GM21723 (cell line): ENCODE measurements at regions not wholly inside any gene's neighbourhood (a gene's known extent, or its start where the extent isn't known, plus 50 kb on each side); places are given as distances from the start of the nearest gene placed in this dataset.
"Not testable (repeated sequence)": the region's sequence is repeated elsewhere in the genome, so short reads cannot be mapped to it uniquely, and the experiment has no call there.

Experiments used
- ATAC-seq: cut with Tn5 transposase; IDR thresholded peaks from one replicate; pipeline ENCODE4 v1.9.1; 2021; ENCODE audit warnings: mild to moderate bottlenecking, moderate library complexity; ENCODE audit not compliant: unreplicated experiment

GRCh38 chr4:155474758-155475157, 98.0 kb upstream of the MAP9 start:
- no peak for ATAC-seq

DNA sequence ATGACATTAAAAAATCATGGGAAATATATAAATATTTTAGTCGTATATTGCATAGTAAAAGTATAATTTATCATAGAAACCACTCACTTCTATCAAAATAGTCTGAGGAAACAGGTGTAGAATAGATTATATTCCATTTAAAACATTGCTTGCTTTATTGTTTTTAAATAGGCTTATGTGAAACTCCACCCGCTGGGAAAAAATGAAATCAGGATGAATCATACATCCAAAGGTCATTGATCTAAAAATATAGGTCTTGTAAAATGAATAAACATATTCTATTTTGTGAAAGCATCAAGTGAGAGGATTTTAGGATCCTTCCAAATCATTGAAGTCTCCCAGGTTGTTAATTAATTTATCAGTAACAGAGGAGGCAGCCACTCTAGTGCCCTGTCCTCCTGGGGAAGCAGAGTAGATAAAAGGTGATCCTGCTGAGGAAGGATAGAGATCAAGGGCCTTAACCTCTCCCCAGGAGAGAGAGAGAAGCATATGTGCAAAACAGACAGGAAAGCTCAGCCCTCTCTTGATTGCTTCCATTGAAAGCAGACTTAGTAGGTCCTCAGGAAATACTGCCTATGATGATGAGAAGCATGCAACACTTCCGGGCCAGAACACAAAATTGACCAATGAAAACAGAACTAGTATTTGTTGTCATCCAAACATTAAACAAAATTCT, 96.8 kb upstream of the MAP9 start:
- no peak for ATAC-seq

- no peak for ATAC-seq
Observed at GRCh38 chr4:155468282-155468681, 91.5 kb upstream of the MAP9 start.

DNA sequence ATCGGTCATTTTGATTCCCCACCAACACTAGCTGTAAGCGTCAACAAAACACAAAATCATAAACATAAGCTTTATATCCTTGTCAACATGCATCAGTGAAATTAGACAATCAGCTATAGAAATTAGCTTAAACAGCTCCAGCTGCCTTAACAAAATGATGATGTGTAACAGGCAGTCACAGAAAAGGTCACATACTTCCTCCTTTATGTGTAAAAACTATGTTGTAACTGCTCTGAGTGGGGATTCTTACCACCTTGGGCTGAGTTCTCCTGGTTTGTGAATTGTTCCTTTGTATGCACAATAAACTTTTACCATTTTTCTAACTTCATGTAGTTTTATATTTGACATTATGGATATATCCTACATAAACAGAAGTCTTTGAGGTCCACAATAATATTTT, 73.9 kb upstream of the MAP9 start:
- no peak for ATAC-seq

DNA sequence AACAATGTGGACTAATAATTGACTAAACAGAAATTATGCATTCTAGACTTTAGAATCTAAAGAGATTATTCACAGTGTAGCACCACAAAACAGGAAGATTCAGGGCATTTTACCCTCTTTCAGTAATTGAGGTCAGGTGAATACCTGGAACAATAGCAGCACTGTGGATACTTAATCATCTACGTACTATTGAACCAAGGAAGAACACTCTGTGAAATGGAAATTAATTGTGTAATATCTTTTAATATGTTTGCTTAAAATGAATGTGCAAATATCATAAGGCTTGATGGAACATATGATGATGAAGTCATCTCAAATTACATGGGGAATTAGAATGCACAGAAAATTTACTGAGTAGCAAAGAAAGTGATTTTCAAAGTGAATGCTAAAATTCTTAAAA, 68.5 kb upstream of the MAP9 start:
- no peak for ATAC-seq

DNA sequence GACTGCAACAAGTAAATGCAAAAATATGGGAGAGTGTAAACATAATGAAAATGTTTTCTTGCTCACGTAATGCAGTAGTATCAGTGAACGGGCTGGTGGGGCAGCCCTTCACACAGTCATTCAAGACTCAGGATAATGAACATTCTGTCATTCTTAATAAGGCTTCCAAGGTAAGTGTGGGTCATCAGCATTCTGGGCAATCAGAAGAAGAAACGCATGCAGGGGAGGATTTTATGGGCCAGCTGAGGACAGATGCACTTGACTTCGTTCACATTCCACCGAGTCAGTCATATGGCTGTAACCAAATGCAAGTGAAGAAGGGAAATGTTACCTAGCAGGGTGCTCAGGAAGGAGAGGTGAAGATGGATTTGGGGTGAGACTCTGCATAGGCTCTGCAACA, 68.0 kb upstream of the MAP9 start:
- ATAC-seq: no peak

DNA sequence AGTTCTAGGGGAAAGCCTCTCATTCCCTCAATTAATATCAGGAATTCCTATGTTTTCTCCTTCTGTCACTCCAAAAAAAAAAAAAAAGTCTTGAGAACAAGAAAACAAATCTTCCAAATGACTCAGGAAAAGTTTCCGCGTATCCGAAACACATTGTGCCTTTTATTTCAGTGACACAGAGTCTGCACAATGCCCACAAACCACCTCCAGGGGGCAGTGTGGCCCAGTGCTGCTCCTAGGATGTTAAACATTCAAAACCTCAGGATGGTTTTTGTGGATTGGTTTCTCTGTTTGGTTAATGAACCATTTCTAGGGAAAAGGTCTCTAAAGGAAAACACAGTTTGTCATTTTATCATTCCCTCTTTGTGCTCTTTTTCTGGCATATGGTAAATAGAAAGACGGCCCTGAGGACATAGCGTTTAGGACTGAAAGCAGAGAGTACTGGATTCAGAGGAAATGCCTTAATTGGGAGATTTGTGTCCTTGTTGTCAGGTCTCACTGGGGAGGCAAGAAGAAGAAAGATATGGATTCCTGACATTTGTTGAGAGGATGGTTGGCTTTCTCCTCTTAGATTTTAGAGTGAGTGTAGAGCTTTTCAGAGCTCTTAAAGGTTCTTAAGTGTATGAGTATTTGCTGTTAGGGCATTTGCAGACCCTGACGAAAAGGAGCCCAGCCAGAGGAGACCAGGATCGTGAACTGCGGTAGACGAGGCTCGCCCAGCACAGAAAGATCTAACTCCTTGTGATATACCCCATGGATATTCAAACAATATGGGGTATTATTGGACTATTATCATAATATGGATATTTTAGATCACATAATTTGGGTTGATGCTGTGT, 65.7 kb upstream of the MAP9 start:
- ATAC-seq: peak; percentile 96

DNA sequence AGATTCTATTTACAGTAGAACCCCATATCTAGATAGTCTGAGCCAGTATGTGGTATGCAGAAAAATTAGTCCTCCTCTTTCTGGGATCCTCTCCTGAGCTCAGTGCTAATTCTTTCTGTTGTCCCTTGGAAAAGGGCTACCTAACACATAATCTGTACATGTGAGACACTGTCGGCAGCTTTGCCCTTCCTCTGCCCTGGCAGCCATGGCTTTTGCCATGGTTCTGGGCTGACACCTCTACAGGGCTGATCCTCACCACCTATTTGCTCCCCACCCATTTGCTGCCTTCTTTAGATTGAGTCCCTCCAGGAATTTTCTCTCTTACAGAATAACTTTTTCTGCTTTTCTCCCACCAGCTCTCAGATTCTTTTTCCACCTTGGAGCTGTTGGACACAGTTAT, 64.7 kb upstream of the MAP9 start:
- no peak for ATAC-seq

GRCh38 chr4:155439760-155440159, 63.0 kb upstream of the MAP9 start:
- not testable (repeated sequence) for ATAC-seq

GRCh38 chr4:155434904-155435303, 58.1 kb upstream of the MAP9 start:
- no peak for ATAC-seq

- ATAC-seq: no peak
Observed at GRCh38 chr4:155434366-155434765, 57.6 kb upstream of the MAP9 start.

DNA sequence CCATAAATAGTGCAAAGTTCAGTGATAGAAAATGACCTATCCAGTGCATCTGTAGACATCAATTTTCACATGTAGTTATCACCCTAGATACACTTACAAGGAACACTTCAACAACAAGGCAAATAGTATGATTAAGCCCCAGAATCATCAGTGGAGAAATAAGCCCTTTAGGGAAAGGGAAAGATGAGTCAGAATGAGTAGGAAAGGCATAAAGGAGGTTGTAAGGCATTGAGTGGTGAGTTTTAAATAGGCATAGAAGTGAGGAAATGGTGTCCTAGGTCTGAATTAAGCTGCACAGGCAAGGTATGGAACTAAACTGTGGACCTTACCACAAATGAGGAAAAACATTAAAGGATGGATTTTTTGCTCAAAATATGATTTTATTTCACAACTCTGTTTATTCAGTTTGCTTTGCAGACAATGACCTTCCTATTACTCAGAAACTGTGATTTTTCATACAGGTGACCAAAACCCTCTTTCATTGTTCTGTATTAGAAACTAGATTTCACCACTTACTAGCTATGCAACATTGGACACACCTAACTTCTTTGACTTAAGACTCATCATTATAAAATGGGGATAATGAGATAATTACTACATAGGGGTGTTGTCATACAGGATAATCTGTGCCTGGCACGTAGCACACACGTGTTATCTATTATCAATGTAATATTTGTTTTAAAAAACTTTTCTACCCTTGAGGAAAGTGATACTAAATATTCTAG, 57.0 kb upstream of the MAP9 start:
- ATAC-seq: no peak

DNA sequence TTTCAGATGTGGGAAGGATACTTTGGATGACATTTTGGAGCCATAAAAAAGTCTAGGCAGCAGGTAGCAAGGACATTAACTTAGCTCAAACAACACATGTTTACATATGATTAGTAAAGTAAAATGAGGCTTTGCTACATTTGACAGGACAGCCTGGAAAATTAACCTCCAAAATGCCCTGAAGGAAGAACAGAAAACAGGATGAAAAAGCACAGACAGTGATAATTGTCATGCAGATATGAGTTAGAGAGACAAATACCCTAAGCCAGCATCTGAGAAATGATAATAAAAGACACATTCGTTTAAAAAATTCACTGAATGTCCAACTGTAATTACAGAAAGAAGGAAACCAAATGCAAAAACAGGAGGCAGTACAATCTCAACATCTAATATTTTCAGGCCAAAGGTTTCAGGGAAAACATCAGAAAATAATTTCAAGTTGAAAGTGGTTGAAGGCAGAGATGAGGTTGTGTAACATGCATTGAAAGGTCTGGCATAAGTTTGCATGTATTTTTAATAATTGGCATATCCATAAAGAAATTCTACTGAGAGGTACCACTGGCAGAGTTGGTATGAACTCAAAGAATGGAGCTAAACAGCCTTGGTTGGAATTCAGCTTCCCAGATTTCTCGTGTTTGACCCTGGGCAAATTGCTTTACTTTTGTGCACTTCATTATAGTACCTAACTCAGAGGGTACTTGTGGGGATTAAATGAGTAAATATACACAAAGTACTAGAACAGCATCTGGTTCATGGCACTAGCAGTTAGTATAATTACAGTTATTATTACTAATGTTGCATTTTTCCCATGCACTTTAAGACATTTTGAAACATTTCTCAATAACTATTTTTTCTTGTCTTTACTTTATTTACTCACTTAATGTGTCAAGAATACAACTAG, 54.4 kb upstream of the MAP9 start:
- ATAC-seq: no peak

- no peak for ATAC-seq
Observed at GRCh38 chr4:155428128-155428527, 51.4 kb upstream of the MAP9 start.

- ATAC-seq: no peak
Observed at GRCh38 chr4:155426953-155427352, 50.2 kb upstream of the MAP9 start.
